IPS DF 4.7 (cell line): ENCODE measurements at regions not wholly inside any gene's neighbourhood (a gene's known extent, or its start where the extent isn't known, plus 50 kb on each side); places are given as distances from the start of the nearest gene placed in this dataset.
"Not testable (repeated sequence)": the region's sequence is repeated elsewhere in the genome, so short reads cannot be mapped to it uniquely, and the experiment has no call there.

Experiments used
- DNase-seq: peaks from one replicate; pipeline ENCODE4 v3.0.0-alpha.2; 2013; ENCODE audit warnings: low spot score; ENCODE audit errors: extremely low read depth

GRCh38 chr6:76788155-76788554 is 675.1 kb downstream of the HTR1B start:
- DNase-seq = no peak

DNA sequence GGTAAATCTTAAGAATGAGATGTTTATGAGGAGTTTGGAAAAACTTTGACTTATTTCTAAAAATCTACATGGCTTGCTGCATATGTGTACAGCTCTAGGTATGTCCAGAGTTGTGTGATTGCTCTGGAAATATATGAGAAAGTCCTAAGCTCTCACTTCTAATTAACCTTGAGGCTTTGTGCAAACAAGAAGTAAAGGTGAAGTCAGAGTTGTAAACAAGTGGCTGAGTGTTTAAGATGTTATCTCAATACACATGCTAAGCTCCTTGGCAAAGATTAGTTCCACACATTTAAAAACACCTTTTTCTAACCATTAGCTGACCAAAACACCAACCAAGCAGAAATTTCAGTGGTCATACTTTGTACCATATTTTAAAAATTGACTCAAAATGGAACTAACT is 684.2 kb downstream of the HTR1B start:
- no peak for DNase-seq

GRCh38 chr6:76776876-76777275 is 686.4 kb downstream of the HTR1B start:
- no peak for DNase-seq

- no peak for DNase-seq
These were observed 688.4 kb downstream of the HTR1B start for GRCh38 chr6:76774781-76775384.

DNA sequence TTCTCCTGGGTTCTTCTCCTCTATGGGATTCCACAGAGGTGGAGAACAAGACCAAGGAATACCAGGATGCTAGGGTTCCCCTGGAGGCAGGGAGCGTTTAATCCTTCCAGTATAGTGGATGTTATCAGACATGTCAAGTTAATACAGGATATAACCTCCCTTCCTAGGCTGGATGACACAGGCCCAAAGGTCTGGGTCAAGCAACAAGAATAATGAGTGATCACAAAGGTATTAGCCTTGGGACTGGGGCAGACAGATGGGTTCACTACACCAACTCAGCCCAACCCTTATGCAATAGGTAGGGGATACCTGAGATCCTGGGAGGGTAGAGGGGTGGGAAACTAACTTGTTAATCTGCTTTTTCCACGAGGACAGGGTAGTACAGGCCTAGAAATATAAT is 690.3 kb downstream of the HTR1B start:
- DNase-seq = no peak

DNA sequence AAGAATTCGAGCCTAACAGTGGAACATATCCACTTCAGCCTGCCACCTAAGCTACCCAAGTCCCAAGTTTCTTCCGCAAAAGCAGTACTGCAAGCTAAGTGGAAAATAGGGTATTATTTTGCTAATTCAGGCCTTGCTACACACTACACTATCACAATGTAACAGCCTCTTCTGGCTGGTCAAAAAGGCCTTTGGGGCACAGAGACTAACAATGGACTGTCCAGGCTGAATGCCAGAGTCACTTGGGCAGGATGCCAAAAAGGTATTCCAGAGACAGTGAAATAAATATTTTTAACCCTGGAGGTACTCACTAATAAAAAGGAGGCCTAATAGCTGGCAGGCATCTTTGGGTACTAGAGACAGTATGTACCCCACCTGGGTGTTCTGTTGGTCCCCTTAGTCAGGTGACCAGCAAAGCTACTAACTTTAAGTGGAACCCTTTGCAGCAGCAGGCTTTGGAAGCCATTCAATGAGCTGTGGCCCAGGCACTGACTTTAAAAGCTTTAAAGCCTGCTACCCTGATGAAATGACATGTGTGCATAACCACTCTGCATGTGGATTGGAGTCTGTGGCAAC is 692.1 kb downstream of the HTR1B start:
- DNase-seq = no peak

GRCh38 chr6:76770281-76770680 is 693.0 kb downstream of the HTR1B start:
- DNase-seq = no peak

- DNase-seq = no peak
These were observed 694.7 kb downstream of the HTR1B start for GRCh38 chr6:76768556-76768955.

- DNase-seq = no peak
These were observed 691.6 kb upstream of the IMPG1 start for GRCh38 chr6:76764057-76764456.

DNA sequence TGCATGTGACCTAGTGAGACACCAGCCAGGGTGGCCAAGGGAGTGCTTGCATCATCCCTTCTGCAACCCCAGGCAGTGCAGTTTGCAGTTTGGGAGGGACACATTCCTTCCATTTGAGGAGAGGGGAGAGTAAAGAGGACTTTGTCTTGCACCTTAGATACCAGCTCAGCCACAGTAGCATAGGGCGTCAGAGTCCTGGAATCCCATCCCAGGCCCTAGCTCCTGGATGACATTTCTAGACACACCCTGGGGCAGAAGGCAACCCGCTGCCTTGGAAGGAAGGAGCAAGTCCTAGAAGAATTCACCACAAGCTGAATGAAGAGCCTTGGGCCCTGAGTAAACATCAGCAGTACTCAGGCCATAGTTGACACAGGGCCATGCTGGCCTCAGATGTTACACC is 680.4 kb upstream of the IMPG1 start:
- no peak for DNase-seq

- not testable (repeated sequence) for DNase-seq
These were observed 672.9 kb upstream of the IMPG1 start for GRCh38 chr6:76745388-76745787.

- DNase-seq = not testable (repeated sequence)
These were observed 671.8 kb upstream of the IMPG1 start for GRCh38 chr6:76744151-76744720.

DNA sequence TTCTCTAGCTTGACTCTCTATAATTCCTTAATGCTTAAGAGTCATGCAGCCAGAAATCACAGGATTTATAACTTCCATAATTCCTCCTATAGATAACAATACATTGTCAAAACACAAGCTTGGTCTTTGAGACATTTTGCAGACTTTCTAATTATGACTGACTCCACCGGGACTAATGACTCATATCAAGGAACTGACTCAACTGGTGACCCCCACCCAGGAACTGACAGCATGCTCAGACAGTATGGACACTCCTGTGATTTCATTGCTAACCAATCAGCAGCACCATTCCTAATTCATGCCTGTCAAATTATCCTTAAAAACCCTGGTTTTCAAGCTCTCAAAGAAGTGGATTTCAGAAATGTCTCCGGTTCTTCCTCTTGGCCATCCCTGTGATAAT is 670.5 kb upstream of the IMPG1 start:
- DNase-seq = no peak

DNA sequence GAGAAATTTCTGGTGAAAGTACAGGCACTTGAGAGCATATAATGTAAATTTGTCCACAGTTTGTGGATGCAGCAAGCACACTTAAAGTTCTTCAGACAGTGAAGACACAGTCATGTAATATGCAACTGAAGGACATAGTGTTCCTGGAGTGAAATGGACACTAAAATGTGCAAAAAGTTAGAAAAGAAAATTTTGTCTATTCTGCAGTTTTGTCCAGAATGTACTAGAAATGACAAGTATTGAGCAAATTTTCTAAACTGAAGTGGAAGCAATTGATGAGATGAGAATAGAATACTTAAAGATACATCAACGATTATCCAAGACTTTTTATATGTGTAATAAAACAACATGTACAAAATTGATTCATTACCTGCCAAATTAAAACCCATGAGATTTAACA is 647.0 kb upstream of the IMPG1 start:
- no peak for DNase-seq

DNA sequence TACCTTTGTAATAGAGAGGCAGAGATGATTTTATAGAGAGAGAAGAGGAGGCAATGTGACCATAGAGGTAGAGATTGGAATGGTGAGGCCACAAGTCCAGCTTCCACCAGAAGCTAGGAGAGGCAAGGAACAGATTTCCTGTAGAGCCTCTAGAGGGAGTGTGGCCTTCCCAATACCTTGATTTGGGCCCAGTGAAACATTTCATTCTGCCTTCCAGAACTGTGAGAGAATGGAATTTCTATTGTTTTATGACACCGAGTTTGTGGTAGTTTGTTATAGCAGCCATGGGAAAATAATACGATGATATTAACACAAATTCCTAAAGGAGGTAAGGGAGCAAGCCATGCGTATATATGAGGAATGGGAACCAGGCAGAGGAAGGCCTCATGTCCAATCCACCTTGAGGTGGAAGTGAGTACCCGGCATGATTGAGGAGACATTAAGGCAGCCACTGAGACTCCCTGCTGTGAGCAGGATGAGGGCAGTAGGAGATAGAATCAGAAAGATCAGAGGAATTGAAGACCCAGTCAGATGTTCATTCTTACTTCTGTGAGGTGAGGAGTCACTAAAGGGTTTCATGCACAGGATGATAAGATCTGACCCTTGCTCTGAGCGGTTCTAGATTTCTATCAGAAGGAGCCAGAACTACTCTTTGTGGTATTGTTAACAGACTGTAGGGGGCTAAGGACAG is 636.3 kb upstream of the IMPG1 start:
- no peak for DNase-seq

- no peak for DNase-seq
These were observed 635.2 kb upstream of the IMPG1 start for GRCh38 chr6:76707630-76708029.

DNA sequence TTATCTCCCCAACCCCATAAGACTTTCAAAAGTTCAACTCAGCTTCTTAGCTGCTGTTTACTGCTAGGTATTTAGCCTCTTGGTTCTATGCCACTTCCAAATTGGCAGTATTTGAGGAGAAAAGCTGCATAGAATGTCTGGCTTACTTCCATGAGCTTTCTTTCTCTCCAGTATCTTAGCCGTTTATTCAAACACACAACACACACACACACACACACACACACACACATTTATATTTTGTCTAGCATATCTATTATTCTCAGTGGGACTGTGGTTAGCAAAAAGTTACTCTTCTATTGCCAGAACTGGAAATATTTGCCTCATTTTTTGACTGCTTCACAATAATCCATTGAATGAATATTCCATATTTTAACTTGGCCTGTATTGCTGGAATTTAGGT is 634.2 kb upstream of the IMPG1 start:
- no peak for DNase-seq

DNA sequence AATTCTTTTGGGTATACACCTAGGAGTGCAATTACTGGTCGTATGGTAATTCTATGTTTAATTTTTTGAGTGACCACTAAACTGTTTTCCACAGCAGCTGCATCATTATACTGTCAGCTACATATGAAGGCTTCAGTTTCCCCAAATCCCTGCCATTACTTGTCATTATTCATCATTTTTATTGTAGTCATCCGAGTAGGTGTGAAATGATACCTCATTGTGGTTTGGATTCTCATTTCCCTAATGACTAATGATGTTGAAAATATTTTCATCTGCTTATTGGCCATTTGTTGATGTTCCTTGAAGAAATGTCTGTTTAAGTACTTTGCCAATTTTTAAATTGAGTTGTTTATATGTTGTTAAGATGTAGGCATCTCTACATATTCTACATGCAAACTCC is 633.6 kb upstream of the IMPG1 start:
- DNase-seq = no peak

DNA sequence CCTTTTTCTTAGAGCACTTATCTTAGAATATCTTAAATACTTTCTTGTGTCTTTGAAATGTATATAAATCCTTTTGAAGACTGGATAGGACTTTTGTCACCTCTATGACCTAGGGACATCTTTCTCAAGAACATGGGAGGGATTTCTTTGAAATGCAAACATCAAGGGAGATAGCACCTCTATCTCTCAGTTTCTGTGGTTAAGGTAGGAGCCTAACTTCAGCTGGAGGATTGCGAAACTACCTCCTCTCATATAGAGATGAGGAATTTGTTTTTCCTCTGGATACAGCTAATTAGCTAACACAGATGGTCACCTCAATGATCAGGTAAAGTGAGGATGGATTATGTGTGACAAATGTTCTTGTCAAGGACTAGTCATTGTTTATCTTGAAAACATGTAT is 631.3 kb upstream of the IMPG1 start:
- DNase-seq = no peak

- no peak for DNase-seq
These were observed 630.8 kb upstream of the IMPG1 start for GRCh38 chr6:76703285-76703684.

- DNase-seq = no peak
These were observed 629.7 kb upstream of the IMPG1 start for GRCh38 chr6:76702187-76702586.

- DNase-seq = no peak
These were observed 629.1 kb upstream of the IMPG1 start for GRCh38 chr6:76701610-76702009.

DNA sequence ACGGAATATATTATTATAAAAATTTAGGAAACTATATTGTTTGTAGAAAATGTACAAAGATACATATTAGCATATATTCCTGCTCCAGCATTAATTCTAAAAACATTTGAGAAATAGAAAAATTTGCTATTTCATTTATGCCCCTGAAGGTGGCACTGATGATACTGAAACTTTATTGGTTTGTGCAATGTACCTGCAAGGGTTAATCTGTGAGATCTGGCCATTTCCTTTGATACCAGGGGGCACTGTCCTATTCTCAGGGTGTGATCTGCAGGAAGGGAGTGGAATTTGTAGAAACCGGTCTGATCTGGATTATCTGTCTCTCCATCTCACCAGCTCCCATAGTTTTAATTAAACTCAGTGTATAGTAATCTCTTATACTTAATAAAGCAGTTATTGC is 625.1 kb upstream of the IMPG1 start:
- DNase-seq = no peak
